ENCODE measurements at regions not wholly inside any gene's neighbourhood (a gene's known extent, or its start where the extent isn't known, plus 50 kb on each side); places are given as distances from the start of the nearest gene placed in this dataset.
"Not testable (repeated sequence)": the region's sequence is repeated elsewhere in the genome, so short reads cannot be mapped to it uniquely, and the experiment has no call there.

- no peak overlapping the region for H3K27ac ChIP-seq
- no peak for TF ChIP-seq ZFX (IDR thresholded peaks at IDR 0.05)
- TF ChIP-seq CTCF (conservative IDR thresholded peaks at IDR 0.05): no peak
These were observed 115.4 kb upstream of the ZC3H12A start for GRCh38 chr1:37358992-37359391.

GRCh38 chr1:37360011-37360410, 114.4 kb upstream of the ZC3H12A start:
- H3K27ac ChIP-seq: no peak overlapping the region
- TF ChIP-seq ZFX (IDR thresholded peaks at IDR 0.05): no peak
- TF ChIP-seq CTCF (conservative IDR thresholded peaks at IDR 0.05): no peak

GRCh38 chr1:37362594-37363385, 111.6 kb upstream of the ZC3H12A start:
- H3K27ac ChIP-seq: no peak overlapping the region
- no peak for TF ChIP-seq ZFX (IDR thresholded peaks at IDR 0.05)
- no peak for TF ChIP-seq CTCF (conservative IDR thresholded peaks at IDR 0.05)

GRCh38 chr1:37363535-37363934, 110.8 kb upstream of the ZC3H12A start:
- no peak overlapping the region for H3K27ac ChIP-seq
- TF ChIP-seq CTCF (conservative IDR thresholded peaks at IDR 0.05) (no peak), ZFX (IDR thresholded peaks at IDR 0.05) (no peak)

- H3K27ac ChIP-seq: not testable (repeated sequence)
These were observed 105.6 kb upstream of the ZC3H12A start for GRCh38 chr1:37368665-37369315.

GRCh38 chr1:37372302-37372701, 102.1 kb upstream of the ZC3H12A start:
- H3K27ac ChIP-seq: no peak overlapping the region
- TF ChIP-seq CTCF (conservative IDR thresholded peaks at IDR 0.05) (no peak), ZFX (IDR thresholded peaks at IDR 0.05) (no peak)

- no peak overlapping the region for H3K27ac ChIP-seq
These were observed 101.7 kb upstream of the ZC3H12A start for GRCh38 chr1:37372711-37373110.

More at GRCh38 chr1:37372711-37373110, 101.7 kb upstream of the ZC3H12A start:
- TF ChIP-seq ZFX (IDR thresholded peaks at IDR 0.05): no peak
- TF ChIP-seq CTCF (conservative IDR thresholded peaks at IDR 0.05): no peak
